DND-41 (cell line): ENCODE measurements at regions not wholly inside any gene's neighbourhood (a gene's known extent, or its start where the extent isn't known, plus 50 kb on each side); places are given as distances from the start of the nearest gene placed in this dataset.

Source experiments
- ATAC-seq: fragments of 200-7000 bp; cut with Tn5 transposase; 3 replicates; pipeline ENCODE4 v1.9.1; 2021; ENCODE audit warnings: low read depth; ENCODE audit not compliant: insufficient read depth
- DNase-seq: peaks from one replicate; pipeline ENCODE4 v3.0.0-alpha.2; 2020
- H2AFZ ChIP-seq: 2 replicates; pipeline ENCODE4 v1.6.0; 2012; ENCODE audit warnings: low read depth, low read length
- H3K27ac ChIP-seq: 2 replicates; pipeline ENCODE4 v1.5.1; 2012; ENCODE audit warnings: low read length, inconsistent platforms
- H3K27me3 ChIP-seq: fragments of 200-600 bp; sonication (generic); 2 replicates; pipeline ENCODE4 v1.6.0; 2012; ENCODE audit warnings: low read length, mild to moderate bottlenecking, inconsistent platforms; ENCODE audit not compliant: insufficient read depth, poor library complexity
- H3K36me3 ChIP-seq: 2 replicates; pipeline ENCODE4 v1.5.1; 2012; ENCODE audit warnings: low read length, inconsistent platforms; ENCODE audit not compliant: insufficient read depth
- H3K4me1 ChIP-seq: 2 replicates; pipeline ENCODE4 v1.5.1; 2012; ENCODE audit warnings: mild to moderate bottlenecking, low read length; ENCODE audit not compliant: insufficient read depth
- H3K4me2 ChIP-seq: 2 replicates; pipeline ENCODE4 v1.6.0; 2012; ENCODE audit warnings: mild to moderate bottlenecking, moderate library complexity, low read length, inconsistent platforms; ENCODE audit not compliant: insufficient read depth
- H3K4me3 ChIP-seq, 2 experiments: fragments of 200-600 bp in 1 of 2; shearing (Covaris generic) in 1 of 2; 2 replicates each; pipeline ENCODE4 v1.5.1; 2012 to 2016; ENCODE audit warnings: inconsistent platforms in 2 of 2, low read length in 2 of 2, mild to moderate bottlenecking in 2 of 2, low read depth in 1 of 2, moderate library complexity in 1 of 2
- H3K79me2 ChIP-seq: 2 replicates; pipeline ENCODE4 v1.6.0; 2012; ENCODE audit warnings: low read length, inconsistent platforms; ENCODE audit not compliant: insufficient read depth
- H3K9ac ChIP-seq: 2 replicates; pipeline ENCODE4 v1.6.0; 2012; ENCODE audit warnings: low read depth, mild to moderate bottlenecking, inconsistent platforms, low read length, moderate library complexity
- H3K9me3 ChIP-seq: 2 replicates; pipeline ENCODE4 v1.5.1; 2012; ENCODE audit warnings: low read length, moderate library complexity, mild to moderate bottlenecking, inconsistent platforms; ENCODE audit not compliant: insufficient read depth, severe bottlenecking
- H4K20me1 ChIP-seq: 2 replicates; pipeline ENCODE4 v1.6.0; 2012; ENCODE audit warnings: low read length; ENCODE audit not compliant: insufficient read depth
- CTCF ChIP-seq: IDR thresholded peaks from 2 replicates; pipeline ENCODE4 v1.5.1; 2012; ENCODE audit warnings: borderline replicate concordance, low read length, moderate library complexity, mild to moderate bottlenecking; ENCODE audit not compliant: poor library complexity, severe bottlenecking; ENCODE audit errors: extremely low read depth
- EZH2 ChIP-seq: IDR thresholded peaks from 3 replicates; pipeline ENCODE4 v1.6.1; 2012; ENCODE audit warnings: borderline replicate concordance, low read depth, mild to moderate bottlenecking, moderate library complexity, low read length, inconsistent platforms; ENCODE audit not compliant: severe bottlenecking

GRCh38 chr10:130389906-130390305 is 253.7 kb downstream of the GLRX3 start:
- no peaks in the 10 kb centered on the region for H3K36me3 ChIP-seq
- TF ChIP-seq EZH2 (no peak), CTCF (no peak)
- no peaks in the 10 kb centered on the region for H3K79me2 ChIP-seq
- H3K4me3 ChIP-seq: no peak overlapping the region
- no peaks in the 10 kb centered on the region for H4K20me1 ChIP-seq
- no peaks in the 10 kb centered on the region for H3K27me3 ChIP-seq
- H3K4me2 ChIP-seq: no peak overlapping the region
- peaks cover 14% of the 10 kb centered on the region for H3K9me3 ChIP-seq
- DNase-seq (no peak), ATAC-seq (no peak)
- no peak overlapping the region for H3K27ac ChIP-seq
- no peaks in the 10 kb centered on the region for H3K4me1 ChIP-seq
- no peak overlapping the region for H3K9ac ChIP-seq
- H2AFZ ChIP-seq: no peak overlapping the region; the same call in 1 of the 2 replicates

- no peak overlapping the region for H3K9ac ChIP-seq
Observed at GRCh38 chr10:130392031-130392430, 255.8 kb downstream of the GLRX3 start.

GRCh38 chr10:130393342-130393741 is 257.2 kb downstream of the GLRX3 start:
- Histone ChIP-seq H3K79me2 (no peaks in the 10 kb centered on the region), H3K9ac (no peak overlapping the region)
- TF ChIP-seq EZH2: no peak
- no peak for TF ChIP-seq CTCF

More at GRCh38 chr10:130392031-130392430, 255.8 kb downstream of the GLRX3 start:
- DNase-seq (no peak), ATAC-seq (no peak)
- Histone ChIP-seq H3K79me2 (no peaks in the 10 kb centered on the region), H4K20me1 (no peaks in the 10 kb centered on the region), H3K4me1 (no peaks in the 10 kb centered on the region), H3K36me3 (no peaks in the 10 kb centered on the region), H3K4me2 (no peak overlapping the region), H3K27me3 (no peaks in the 10 kb centered on the region), H2AFZ (no peak overlapping the region), H3K4me3 (no peak overlapping the region), H3K27ac (no peak overlapping the region), H3K9me3 (peaks cover 28% of the 10 kb centered on the region)
- TF ChIP-seq CTCF: no peak
- no peak for TF ChIP-seq EZH2

GRCh38 chr10:130394832-130395231 is 258.6 kb downstream of the GLRX3 start:
- ATAC-seq (no peak), DNase-seq (no peak)
- no peaks in the 10 kb centered on the region for H3K79me2 ChIP-seq
- TF ChIP-seq CTCF (no peak), EZH2 (no peak)
- no peak overlapping the region for H3K4me2 ChIP-seq
- H3K27me3 ChIP-seq: no peaks in the 10 kb centered on the region
- H3K9ac ChIP-seq: no peak overlapping the region
- no peaks in the 10 kb centered on the region for H3K36me3 ChIP-seq
- H3K4me1 ChIP-seq: no peaks in the 10 kb centered on the region
- no peaks in the 10 kb centered on the region for H4K20me1 ChIP-seq
- no peak overlapping the region for H3K4me3 ChIP-seq
- no peak overlapping the region for H2AFZ ChIP-seq
- no peak overlapping the region for H3K27ac ChIP-seq
- H3K9me3 ChIP-seq: peaks cover 28% of the 10 kb centered on the region

More at GRCh38 chr10:130393342-130393741, 257.2 kb downstream of the GLRX3 start:
- H3K27ac ChIP-seq: no peak overlapping the region
- H4K20me1 ChIP-seq: no peaks in the 10 kb centered on the region
- H3K36me3 ChIP-seq: no peaks in the 10 kb centered on the region
- peaks cover 28% of the 10 kb centered on the region for H3K9me3 ChIP-seq
- H3K4me2 ChIP-seq: no peak overlapping the region
- ATAC-seq (no peak), DNase-seq (no peak)
- H2AFZ ChIP-seq: no peak overlapping the region
- no peak overlapping the region for H3K4me3 ChIP-seq
- H3K4me1 ChIP-seq: no peaks in the 10 kb centered on the region
- no peaks in the 10 kb centered on the region for H3K27me3 ChIP-seq
